ENCODE measurements at regions not wholly inside any gene's neighbourhood (a gene's known extent, or its start where the extent isn't known, plus 50 kb on each side); places are given as distances from the start of the nearest gene placed in this dataset.

DNA sequence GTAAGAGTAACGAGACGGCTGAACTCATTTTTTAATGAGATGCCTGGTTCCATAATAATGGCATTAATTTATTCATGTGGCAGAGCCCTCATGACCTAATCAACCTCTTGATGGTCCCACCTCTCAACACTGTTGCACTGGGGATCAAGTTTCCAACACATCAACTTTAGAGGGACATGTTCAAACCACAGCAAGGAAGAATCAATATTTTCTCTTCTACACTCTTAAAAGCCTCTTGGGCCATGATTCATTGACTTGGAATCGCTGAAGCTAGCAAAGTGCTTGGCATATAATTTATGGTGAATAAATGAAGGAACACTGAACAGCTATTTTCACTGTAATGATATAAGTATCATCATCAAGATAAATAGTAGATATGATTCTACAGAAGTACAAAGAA, 333.0 kb downstream of the TNS1 start:
- 51% methylated on average over 3 of the region's 3 CpGs for WGBS (ENCODE audit: insufficient coverage, insufficient replicate concordance, low lambda C conversion rate, missing lambda C conversion rate)
- H3K79me2 ChIP-seq (ENCODE audit: control insufficient read depth, insufficient read depth, low read length), result no peaks in the 10 kb centered on the region
- H3K9ac ChIP-seq (ENCODE audit: control insufficient read depth, insufficient read depth, low read length), result no peak overlapping the region
- ATAC-seq (no peak), FAIRE-seq (no peak), DNase-seq (ENCODE audit: low read depth, low spot score) (no peak)
- H3K27me3 ChIP-seq (replicated peaks in 1 of 2; ENCODE audit: control insufficient read depth in 2 of 2, insufficient read depth in 2 of 2, low read length in 1 of 2), result no peaks in the 10 kb centered on the region
- TF ChIP-seq BACH1 (IDR thresholded peaks at IDR 0.05; ENCODE audit: borderline replicate concordance), result no peak
- no peak for TF ChIP-seq TARDBP (IDR thresholded peaks at IDR 0.05; ENCODE audit: borderline replicate concordance)
- no peak for TF ChIP-seq SRF (IDR thresholded peaks at IDR 0.05; ENCODE audit: low read depth in 2 of 2, low read length in 2 of 2)
- TF ChIP-seq SREBF1 (IDR thresholded peaks at IDR 0.05; ENCODE audit: low read length), result no peak
- TF ChIP-seq, protein P1, sequence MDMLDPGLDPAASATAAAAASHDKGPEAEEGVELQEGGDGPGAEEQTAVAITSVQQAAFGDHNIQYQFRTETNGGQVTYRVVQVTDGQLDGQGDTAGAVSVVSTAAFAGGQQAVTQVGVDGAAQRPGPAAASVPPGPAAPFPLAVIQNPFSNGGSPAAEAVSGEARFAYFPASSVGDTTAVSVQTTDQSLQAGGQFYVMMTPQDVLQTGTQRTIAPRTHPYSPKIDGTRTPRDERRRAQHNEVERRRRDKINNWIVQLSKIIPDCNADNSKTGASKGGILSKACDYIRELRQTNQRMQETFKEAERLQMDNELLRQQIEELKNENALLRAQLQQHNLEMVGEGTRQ (IDR thresholded peaks at IDR 0.05; ENCODE audit: borderline replicate concordance, low read depth, low read length), result no peak
- TF ChIP-seq ZZZ3 (IDR thresholded peaks at IDR 0.05; ENCODE audit: control insufficient read depth, insufficient read length, low read depth), result no peak
- no peak for TF ChIP-seq ZSCAN29 (IDR thresholded peaks at IDR 0.05)
- TF ChIP-seq ATF7 (IDR thresholded peaks at IDR 0.05; ENCODE audit: low read depth), result no peak
- TF ChIP-seq KDM1A (IDR thresholded peaks at IDR 0.05; ENCODE audit: borderline replicate concordance), result no peak
- TF ChIP-seq POU2F2 (IDR thresholded peaks at IDR 0.05; ENCODE audit: borderline replicate concordance, low read depth, low read length), result no peak
- no peak for TF ChIP-seq STAT3 (IDR thresholded peaks at IDR 0.05; ENCODE audit: low read depth, low read length)
- ChIA-PET POLR2A (no interaction called here), RAD21 (ENCODE audit: unreplicated experiment) (no interaction called here), CTCF (interaction anchor here (1.5 kb wide), 1 partner anchor 19 kb away, joined by 3 read pairs; no protein-coding TSS in a partner anchor), SMC1A (ENCODE audit: uncharacterized antibody, unreplicated experiment) (no interaction called here)
- in situ Hi-C loops (cut with MboI), result no loop called here
- no peaks in the 10 kb centered on the region for H3K36me3 ChIP-seq (ENCODE audit: control insufficient read depth in 2 of 2, insufficient read depth in 2 of 2, low read length in 1 of 2)
- H4K20me1 ChIP-seq (ENCODE audit: control insufficient read depth, insufficient read depth), result no peaks in the 10 kb centered on the region
- no peaks in the 10 kb centered on the region for H3K4me1 ChIP-seq (ENCODE audit: control insufficient read depth, insufficient read depth, low read length)
- H3K9me3 ChIP-seq (replicated peaks; ENCODE audit: control insufficient read depth, insufficient read depth, low read length), result no peaks in the 10 kb centered on the region
- H3K4me2 ChIP-seq (ENCODE audit: control insufficient read depth, insufficient read depth), result no peak overlapping the region
- H2AFZ ChIP-seq (ENCODE audit: control insufficient read depth, low read depth, low read length), result no peak overlapping the region
- no peak overlapping the region for H3K4me3 ChIP-seq
- no peak overlapping the region for H3K27ac ChIP-seq (ENCODE audit: control insufficient read depth, insufficient read depth)
- intact Hi-C loops (cut with micrococcal nuclease; ENCODE audit: unreplicated experiment), result no loop called here
- no TSS peak for BruUV-seq (replicated peaks)

All from GM12878 (cell line).